ENCODE measurements at regions not wholly inside any gene's neighbourhood (a gene's known extent, or its start where the extent isn't known, plus 50 kb on each side); places are given as distances from the start of the nearest gene placed in this dataset.

GRCh38 chr2:181141676-181142075 is 161.3 kb downstream of the UBE2E3 start:
- no peak for FAIRE-seq

GRCh38 chr2:181142514-181142913 is 162.1 kb downstream of the UBE2E3 start:
- no peaks in the 10 kb centered on the region for H3K9me1 ChIP-seq (ENCODE audit: control insufficient read depth, extremely low read depth, insufficient read depth, low read length)
- no peaks in the 10 kb centered on the region for H3K4me1 ChIP-seq (ENCODE audit: control insufficient read depth, extremely low read depth, insufficient read depth, low read length)
- H3K27ac ChIP-seq (ENCODE audit: control insufficient read depth, insufficient read depth, low read length) = no peak overlapping the region
- dilution Hi-C loops (cut with MboI; ENCODE audit: extremely low pct_ligation_motif_present, low sequenced_read_pairs) = no loop called here
- no peaks in the 10 kb centered on the region for H4K20me1 ChIP-seq (ENCODE audit: control insufficient read depth, extremely low read depth, insufficient read depth, low read length)
- H3K4me2 ChIP-seq (ENCODE audit: control insufficient read depth, extremely low read depth, insufficient read depth, low read depth, low read length) = no peak overlapping the region
- no peaks in the 10 kb centered on the region for H3K79me2 ChIP-seq (ENCODE audit: control insufficient read depth, insufficient read depth, low read length)
- DNase-seq (ENCODE audit: low read depth, low spot score) (no peak), FAIRE-seq (no peak)
- no peaks in the 10 kb centered on the region for H3K27me3 ChIP-seq (ENCODE audit: control insufficient read depth, extremely low read depth, insufficient read depth, low read length)
- no peaks in the 10 kb centered on the region for H3K9me3 ChIP-seq (ENCODE audit: control insufficient read depth, low read depth, low read length)
- H3K9ac ChIP-seq (ENCODE audit: control insufficient read depth, extremely low read depth, insufficient read depth, low read length) = no peak overlapping the region
- H3K4me3 ChIP-seq (ENCODE audit: control insufficient read depth in 2 of 3, extremely low read depth in 1 of 3, insufficient read depth in 2 of 3, low read depth in 1 of 3, low read length in 3 of 3) = no peak overlapping the region
- no peak for TF ChIP-seq EZH2 (IDR thresholded peaks at IDR 0.05; ENCODE audit: low read length)
- TF ChIP-seq CTCF (optimal IDR thresholded peaks at IDR 0.05 in 1 of 3, IDR thresholded peaks at IDR 0.05 in 1 of 3, conservative IDR thresholded peaks at IDR 0.05 in 1 of 3; ENCODE audit: extremely low read depth in 1 of 3, insufficient read depth in 2 of 3, low read length in 3 of 3) = no peak
- no peaks in the 10 kb centered on the region for H3K36me3 ChIP-seq (ENCODE audit: control insufficient read depth in 2 of 2, extremely low read depth in 1 of 2, insufficient read depth in 2 of 2, low read length in 2 of 2)
- H2AFZ ChIP-seq (ENCODE audit: control insufficient read depth, low read length) = no peak overlapping the region

More at GRCh38 chr2:181141676-181142075, 161.3 kb downstream of the UBE2E3 start:
- Histone ChIP-seq H3K9me3 (ENCODE audit: control insufficient read depth, low read depth, low read length) (no peaks in the 10 kb centered on the region), H3K27ac (ENCODE audit: control insufficient read depth, insufficient read depth, low read length) (no peak overlapping the region), H3K4me3 (ENCODE audit: control insufficient read depth in 2 of 3, extremely low read depth in 1 of 3, insufficient read depth in 2 of 3, low read depth in 1 of 3, low read length in 3 of 3) (no peak overlapping the region), H3K9ac (ENCODE audit: control insufficient read depth, extremely low read depth, insufficient read depth, low read length) (no peak overlapping the region), H3K9me1 (ENCODE audit: control insufficient read depth, extremely low read depth, insufficient read depth, low read length) (no peaks in the 10 kb centered on the region), H3K36me3 (ENCODE audit: control insufficient read depth in 2 of 2, extremely low read depth in 1 of 2, insufficient read depth in 2 of 2, low read length in 2 of 2) (no peaks in the 10 kb centered on the region), H3K4me1 (ENCODE audit: control insufficient read depth, extremely low read depth, insufficient read depth, low read length) (no peaks in the 10 kb centered on the region), H3K79me2 (ENCODE audit: control insufficient read depth, insufficient read depth, low read length) (no peaks in the 10 kb centered on the region), H3K27me3 (ENCODE audit: control insufficient read depth, extremely low read depth, insufficient read depth, low read length) (no peaks in the 10 kb centered on the region), H2AFZ (ENCODE audit: control insufficient read depth, low read length) (no peak overlapping the region), H4K20me1 (ENCODE audit: control insufficient read depth, extremely low read depth, insufficient read depth, low read length) (no peaks in the 10 kb centered on the region), H3K4me2 (ENCODE audit: control insufficient read depth, extremely low read depth, insufficient read depth, low read depth, low read length) (no peak overlapping the region)
- no peak for DNase-seq (ENCODE audit: low read depth, low spot score)
- dilution Hi-C loops (cut with MboI; ENCODE audit: extremely low pct_ligation_motif_present, low sequenced_read_pairs) = no loop called here
- TF ChIP-seq CTCF (optimal IDR thresholded peaks at IDR 0.05 in 1 of 3, IDR thresholded peaks at IDR 0.05 in 1 of 3, conservative IDR thresholded peaks at IDR 0.05 in 1 of 3; ENCODE audit: extremely low read depth in 1 of 3, insufficient read depth in 2 of 3, low read length in 3 of 3) (no peak), EZH2 (IDR thresholded peaks at IDR 0.05; ENCODE audit: low read length) (no peak)
